ENCODE measurements at regions not wholly inside any gene's neighbourhood (a gene's known extent, or its start where the extent isn't known, plus 50 kb on each side); places are given as distances from the start of the nearest gene placed in this dataset.

DNA sequence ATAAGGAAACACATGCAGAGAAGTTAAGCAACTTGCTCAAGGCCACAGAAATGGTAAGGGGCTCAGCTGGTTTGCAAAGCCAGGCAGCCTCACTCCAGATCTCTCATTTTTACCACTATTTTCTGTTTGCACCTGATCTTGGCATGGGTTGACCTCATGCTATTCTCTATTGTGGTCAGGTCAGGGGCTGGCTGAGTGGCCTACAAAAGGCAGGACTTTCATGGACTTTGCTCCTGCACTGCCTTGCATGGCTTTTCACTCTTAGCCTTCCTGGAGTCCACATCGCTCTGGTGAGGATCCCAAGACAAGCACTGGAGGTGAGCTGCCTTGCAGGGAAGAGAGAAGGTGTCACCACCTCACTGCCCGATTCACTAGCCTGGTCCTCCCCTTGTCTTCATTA lies 56.8 kb upstream of the CSF3R start:
- no peaks in the 10 kb centered on the region for H3K9me3 Mint-ChIP-seq
- no peak overlapping the region for H3K27ac Mint-ChIP-seq
- no peak for ATAC-seq (replicated peaks in 1 of 2)

DNA sequence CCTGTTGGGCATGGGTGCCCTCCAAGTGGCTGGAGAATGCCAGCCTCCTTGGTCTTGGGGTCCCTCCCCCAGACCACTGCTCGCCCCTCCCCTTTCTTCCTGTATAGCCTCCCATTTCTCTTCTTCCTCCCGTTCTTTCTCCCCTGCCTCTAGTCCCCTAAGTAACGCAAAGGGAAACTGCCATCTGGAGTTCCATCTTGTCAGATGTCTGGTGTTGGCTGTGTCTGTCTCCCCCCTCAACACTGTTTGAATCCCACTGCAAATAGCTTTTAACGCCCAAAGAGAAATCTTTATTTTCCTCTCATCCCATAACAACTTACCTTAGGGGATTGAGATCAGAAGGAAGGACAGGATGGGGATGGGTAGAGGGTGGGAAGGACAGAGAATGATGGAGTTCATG lies 55.3 kb upstream of the CSF3R start:
- H3K36me3 Mint-ChIP-seq (ENCODE audit: insufficient read depth in 2 of 2): no peaks in the 10 kb centered on the region
- no peaks in the 10 kb centered on the region for H3K9me3 Mint-ChIP-seq
- ATAC-seq (replicated peaks in 1 of 2) (no peak), DNase-seq (no peak)
- H3K4me1 Mint-ChIP-seq (ENCODE audit: low read depth): no peaks in the 10 kb centered on the region
- H3K27ac Mint-ChIP-seq: no peak overlapping the region
- H3K4me3 Mint-ChIP-seq: no peak overlapping the region
- peaks cover 38% of the 10 kb centered on the region for H3K27me3 Mint-ChIP-seq (ENCODE audit: low read depth)

More for the DNA sequence above, 56.8 kb upstream of the CSF3R start:
- Mint-ChIP-seq H3K36me3 (ENCODE audit: insufficient read depth in 2 of 2) (no peaks in the 10 kb centered on the region), H3K27me3 (ENCODE audit: low read depth) (peaks cover 40% of the 10 kb centered on the region), H3K4me3 (no peak overlapping the region), H3K4me1 (ENCODE audit: low read depth) (no peaks in the 10 kb centered on the region)
- DNase-seq: no peak

DNA sequence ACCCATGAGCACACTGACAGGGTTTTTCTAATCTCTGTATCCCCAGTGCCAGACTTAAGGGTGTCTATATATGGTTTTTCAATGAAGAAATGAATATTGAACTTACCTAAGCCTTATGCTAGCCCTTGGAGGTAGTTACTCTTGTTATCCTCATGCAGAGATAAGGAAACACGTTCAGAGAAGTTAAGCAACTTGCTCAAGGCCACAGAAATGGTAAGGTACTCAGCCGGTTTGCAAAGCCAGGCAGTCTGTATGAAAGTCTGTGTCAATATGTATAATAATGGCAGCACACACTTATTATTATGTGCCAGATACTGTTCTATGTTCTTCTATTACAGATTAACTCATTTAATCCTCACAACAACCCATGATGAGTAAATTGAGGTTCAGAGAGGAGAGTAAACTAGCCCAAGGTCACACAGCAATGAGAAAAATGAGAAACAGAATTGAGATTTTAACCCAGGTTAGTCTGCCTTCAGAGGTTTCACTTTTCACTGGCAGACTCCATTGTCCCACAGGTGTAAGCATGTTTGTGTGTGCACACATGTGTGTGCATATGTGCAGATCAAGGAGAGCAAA lies 54.6 kb upstream of the CSF3R start:
- Mint-ChIP-seq H3K36me3 (ENCODE audit: insufficient read depth in 2 of 2) (no peaks in the 10 kb centered on the region), H3K27me3 (ENCODE audit: low read depth) (peaks cover 44% of the 10 kb centered on the region), H3K4me3 (no peak overlapping the region), H3K9me3 (no peaks in the 10 kb centered on the region), H3K4me1 (ENCODE audit: low read depth) (no peaks in the 10 kb centered on the region), H3K27ac (no peak overlapping the region)
- DNase-seq (no peak), ATAC-seq (replicated peaks in 1 of 2) (no peak)

DNA sequence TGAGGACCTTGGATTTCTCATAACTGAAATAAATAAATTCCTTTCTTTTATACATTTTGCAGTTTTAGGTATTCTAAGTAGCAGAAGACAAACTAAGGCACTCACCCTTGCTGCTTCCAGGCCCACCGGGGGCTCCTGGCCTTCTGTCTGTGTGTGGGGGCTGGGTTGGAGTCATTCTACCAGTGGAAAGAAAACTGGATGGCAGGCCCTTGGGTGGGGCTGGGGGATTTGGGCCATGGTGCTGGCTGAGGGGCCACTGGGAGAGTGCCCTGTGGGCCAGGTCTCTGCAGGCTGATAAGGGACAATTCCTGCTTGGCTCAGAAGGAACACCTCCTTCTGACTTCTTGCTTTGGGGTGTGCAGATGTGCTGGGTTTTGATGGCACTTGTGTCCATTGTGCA lies 54.0 kb upstream of the CSF3R start:
- Mint-ChIP-seq H3K4me1 (ENCODE audit: low read depth) (no peaks in the 10 kb centered on the region), H3K27me3 (ENCODE audit: low read depth) (peaks cover 44% of the 10 kb centered on the region), H3K36me3 (ENCODE audit: insufficient read depth in 2 of 2) (no peaks in the 10 kb centered on the region), H3K27ac (no peak overlapping the region), H3K9me3 (no peaks in the 10 kb centered on the region), H3K4me3 (no peak overlapping the region)
- no peak for ATAC-seq (replicated peaks in 1 of 2)
- no peak for DNase-seq

DNA sequence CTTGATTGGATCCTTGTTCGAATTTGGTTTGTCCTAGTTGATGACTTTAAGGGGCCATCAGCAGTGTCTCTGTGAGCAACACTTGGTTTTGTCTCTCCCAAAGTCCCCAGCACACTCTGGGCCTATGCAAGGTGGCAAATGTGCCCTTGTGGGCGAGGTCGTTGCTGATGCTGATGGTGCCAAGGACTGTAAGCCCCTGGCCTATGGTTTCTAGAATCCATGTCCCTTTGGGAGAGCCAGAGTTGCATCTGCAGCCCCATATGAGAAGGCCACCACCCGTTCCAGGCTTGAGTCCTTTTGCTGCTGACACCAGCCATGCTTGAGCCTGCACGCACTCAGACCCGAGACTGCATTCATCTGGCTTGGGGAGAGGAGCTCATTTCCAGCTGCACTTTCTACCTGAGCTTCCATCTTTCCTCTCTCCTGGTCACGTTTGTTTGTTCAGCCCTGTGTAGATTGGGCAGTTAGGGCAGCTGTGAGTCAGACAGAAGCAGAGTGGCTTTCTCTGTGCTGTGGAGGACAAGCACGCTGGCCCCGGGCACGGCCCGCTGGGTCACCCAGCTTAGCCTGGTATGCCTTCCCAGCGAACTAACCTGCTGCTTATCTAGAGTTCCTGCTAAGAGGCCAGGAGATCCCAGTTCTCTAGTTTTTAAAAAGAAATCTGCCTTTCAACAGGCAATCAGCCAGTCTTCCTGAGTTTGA lies 52.1 kb upstream of the CSF3R start:
- no peak for DNase-seq
- ATAC-seq (replicated peaks in 1 of 2): no peak
- Mint-ChIP-seq H3K9me3 (no peaks in the 10 kb centered on the region), H3K36me3 (ENCODE audit: insufficient read depth in 2 of 2) (no peaks in the 10 kb centered on the region), H3K27me3 (ENCODE audit: low read depth) (peaks cover 44% of the 10 kb centered on the region), H3K4me3 (no peak overlapping the region), H3K27ac (no peak overlapping the region), H3K4me1 (ENCODE audit: low read depth) (no peaks in the 10 kb centered on the region)

DNA sequence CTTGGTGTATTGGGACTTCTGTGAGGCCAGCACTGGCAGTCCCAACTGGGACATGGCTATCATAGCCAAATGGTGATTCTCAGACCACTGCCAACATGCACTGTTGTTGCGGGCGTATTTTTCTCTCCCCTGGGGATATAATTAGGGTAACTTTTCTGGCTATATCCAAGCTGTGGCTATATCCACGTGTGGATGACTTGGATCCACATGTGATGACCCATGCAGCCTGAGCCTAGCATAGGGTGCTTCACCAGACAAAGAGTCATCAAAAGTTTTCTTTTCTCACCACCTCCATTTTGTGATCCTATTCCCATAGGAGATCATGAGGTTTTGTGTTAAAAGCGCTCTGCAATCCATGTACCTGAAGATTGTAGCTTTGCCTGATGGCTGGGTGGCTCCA lies 51.2 kb upstream of the CSF3R start:
- DNase-seq (no peak), ATAC-seq (replicated peaks in 1 of 2) (no peak)
- no peaks in the 10 kb centered on the region for H3K36me3 Mint-ChIP-seq (ENCODE audit: insufficient read depth in 2 of 2)
- H3K27ac Mint-ChIP-seq: no peak overlapping the region
- H3K9me3 Mint-ChIP-seq: no peaks in the 10 kb centered on the region
- H3K4me3 Mint-ChIP-seq: no peak overlapping the region
- peaks cover 35% of the 10 kb centered on the region for H3K27me3 Mint-ChIP-seq (ENCODE audit: low read depth)
- no peaks in the 10 kb centered on the region for H3K4me1 Mint-ChIP-seq (ENCODE audit: low read depth)

DNA sequence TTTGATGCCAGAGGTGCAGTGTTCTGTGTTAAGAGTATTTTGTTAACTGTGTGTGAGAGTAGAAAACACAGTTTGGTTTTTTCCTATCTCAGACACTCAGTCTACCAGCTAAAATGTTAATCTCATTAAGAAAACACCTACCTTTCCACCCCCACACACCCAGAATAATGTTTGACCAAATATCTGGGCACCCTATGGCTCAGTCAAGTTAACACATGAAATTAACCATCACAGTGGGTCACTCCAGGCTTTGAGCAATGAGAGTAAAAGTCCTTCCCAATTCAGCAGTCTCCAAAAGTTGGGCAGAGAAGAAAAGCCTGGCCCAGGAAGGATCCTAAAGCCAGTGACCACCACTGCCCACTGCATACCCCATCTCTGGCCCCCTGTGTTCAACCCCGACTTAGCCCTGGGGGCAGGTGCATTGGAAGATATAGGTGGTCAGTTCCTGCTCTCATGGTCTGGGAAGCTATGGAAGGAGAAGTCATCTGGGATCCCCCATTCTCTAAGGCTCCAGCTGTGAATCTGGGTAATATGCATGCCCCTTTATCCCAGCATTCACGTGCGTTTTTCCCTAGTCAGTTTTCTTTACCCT lies 50.2 kb upstream of the CSF3R start:
- Mint-ChIP-seq H3K9me3 (no peaks in the 10 kb centered on the region), H3K27ac (no peak overlapping the region), H3K36me3 (ENCODE audit: insufficient read depth in 2 of 2) (no peaks in the 10 kb centered on the region), H3K27me3 (ENCODE audit: low read depth) (peaks cover 29% of the 10 kb centered on the region), H3K4me1 (ENCODE audit: low read depth) (no peaks in the 10 kb centered on the region), H3K4me3 (no peak overlapping the region)
- ATAC-seq (replicated peaks in 1 of 2) (no peak), DNase-seq (no peak)
